ENCODE measurements at regions not wholly inside any gene's neighbourhood (a gene's known extent, or its start where the extent isn't known, plus 50 kb on each side); places are given as distances from the start of the nearest gene placed in this dataset.

DNA sequence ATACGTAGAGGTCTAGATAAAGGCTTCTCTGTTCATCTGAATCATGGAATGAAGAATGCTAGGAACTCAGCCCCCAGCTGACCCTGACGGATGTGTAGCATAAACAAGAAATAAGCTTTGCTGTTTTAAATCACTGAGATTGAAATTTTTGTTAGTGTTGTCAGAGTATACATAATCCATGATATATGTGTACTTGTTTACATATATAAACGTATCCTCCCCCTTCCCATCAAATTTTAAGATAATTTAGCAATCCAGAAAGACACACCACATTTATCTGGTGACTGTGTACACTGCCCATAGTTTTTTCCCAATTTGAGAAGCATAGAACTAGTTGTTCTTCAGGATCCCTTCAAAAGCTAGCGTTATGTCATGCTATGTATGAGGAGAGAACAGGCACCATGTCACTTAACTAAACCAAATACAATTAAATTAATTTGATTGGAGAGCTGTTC lies 80.8 kb upstream of the OSMR start:
- Histone ChIP-seq H3K27me3 (ENCODE audit: control insufficient read depth in 1 of 2, insufficient read depth in 2 of 2, low read length in 2 of 2) (peaks cover 0 to 5% of the 10 kb centered on the region in 2 experiments; a peak in 2 of 5 replicates), H3K4me1 (ENCODE audit: insufficient read depth, low read length) (no peaks in the 10 kb centered on the region), H2AFZ (ENCODE audit: low read length) (no peak overlapping the region), H4K20me1 (ENCODE audit: insufficient read depth, low read length) (no peaks in the 10 kb centered on the region), H3K9me3 (ENCODE audit: low read length) (peaks cover 9% of the 10 kb centered on the region), H3K4me3 (replicated peaks in 1 of 3; ENCODE audit: insufficient read depth in 1 of 3, low read depth in 2 of 3, low read length in 3 of 3) (no peak overlapping the region), H3K9ac (ENCODE audit: insufficient read depth, low read depth, low read length) (no peak overlapping the region), H3K79me2 (ENCODE audit: insufficient read depth, low read length) (no peaks in the 10 kb centered on the region), H3K4me2 (ENCODE audit: low read depth, low read length) (no peak overlapping the region), H3K27ac (ENCODE audit: extremely low read length, insufficient read depth, low read length) (no peak overlapping the region), H3K36me3 (replicated peaks in 1 of 2; ENCODE audit: control insufficient read depth in 1 of 2, insufficient read depth in 2 of 2, low read length in 2 of 2) (no peaks in the 10 kb centered on the region)
- in situ Hi-C loops (cut with HindIII; ENCODE audit: extremely low pct_ligation_motif_present, low pct_unique_long_range_greater_than_20kb) (no loop called here), intact Hi-C loops (cut with micrococcal nuclease; ENCODE audit: unreplicated experiment) (no loop called here)
- ChIA-PET CTCF (ENCODE audit: low intra/inter-chr PET ratio, low total read pairs) (no interaction called here), POLR2A (no interaction called here)
- TF ChIP-seq, protein P1, sequence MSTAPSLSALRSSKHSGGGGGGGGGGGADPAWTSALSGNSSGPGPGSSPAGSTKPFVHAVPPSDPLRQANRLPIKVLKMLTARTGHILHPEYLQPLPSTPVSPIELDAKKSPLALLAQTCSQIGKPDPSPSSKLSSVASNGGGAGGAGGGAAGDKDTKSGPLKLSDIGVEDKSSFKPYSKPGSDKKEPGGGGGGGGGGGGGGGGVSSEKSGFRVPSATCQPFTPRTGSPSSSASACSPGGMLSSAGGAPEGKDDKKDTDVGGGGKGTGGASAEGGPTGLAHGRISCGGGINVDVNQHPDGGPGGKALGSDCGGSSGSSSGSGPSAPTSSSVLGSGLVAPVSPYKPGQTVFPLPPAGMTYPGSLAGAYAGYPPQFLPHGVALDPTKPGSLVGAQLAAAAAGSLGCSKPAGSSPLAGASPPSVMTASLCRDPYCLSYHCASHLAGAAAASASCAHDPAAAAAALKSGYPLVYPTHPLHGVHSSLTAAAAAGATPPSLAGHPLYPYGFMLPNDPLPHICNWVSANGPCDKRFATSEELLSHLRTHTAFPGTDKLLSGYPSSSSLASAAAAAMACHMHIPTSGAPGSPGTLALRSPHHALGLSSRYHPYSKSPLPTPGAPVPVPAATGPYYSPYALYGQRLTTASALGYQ (CRISPR knock-in tag; IDR thresholded peaks at IDR 0.05): no peak
- no peak for TF ChIP-seq ATRX (CRISPR knock-in tag; IDR thresholded peaks at IDR 0.05; ENCODE audit: borderline replicate concordance)
- TF ChIP-seq ZNF207 (IDR thresholded peaks at IDR 0.05; ENCODE audit: borderline replicate concordance): no peak
- no peak for TF ChIP-seq HHEX (CRISPR knock-in tag; IDR thresholded peaks at IDR 0.05)
- TF ChIP-seq, protein P2, sequence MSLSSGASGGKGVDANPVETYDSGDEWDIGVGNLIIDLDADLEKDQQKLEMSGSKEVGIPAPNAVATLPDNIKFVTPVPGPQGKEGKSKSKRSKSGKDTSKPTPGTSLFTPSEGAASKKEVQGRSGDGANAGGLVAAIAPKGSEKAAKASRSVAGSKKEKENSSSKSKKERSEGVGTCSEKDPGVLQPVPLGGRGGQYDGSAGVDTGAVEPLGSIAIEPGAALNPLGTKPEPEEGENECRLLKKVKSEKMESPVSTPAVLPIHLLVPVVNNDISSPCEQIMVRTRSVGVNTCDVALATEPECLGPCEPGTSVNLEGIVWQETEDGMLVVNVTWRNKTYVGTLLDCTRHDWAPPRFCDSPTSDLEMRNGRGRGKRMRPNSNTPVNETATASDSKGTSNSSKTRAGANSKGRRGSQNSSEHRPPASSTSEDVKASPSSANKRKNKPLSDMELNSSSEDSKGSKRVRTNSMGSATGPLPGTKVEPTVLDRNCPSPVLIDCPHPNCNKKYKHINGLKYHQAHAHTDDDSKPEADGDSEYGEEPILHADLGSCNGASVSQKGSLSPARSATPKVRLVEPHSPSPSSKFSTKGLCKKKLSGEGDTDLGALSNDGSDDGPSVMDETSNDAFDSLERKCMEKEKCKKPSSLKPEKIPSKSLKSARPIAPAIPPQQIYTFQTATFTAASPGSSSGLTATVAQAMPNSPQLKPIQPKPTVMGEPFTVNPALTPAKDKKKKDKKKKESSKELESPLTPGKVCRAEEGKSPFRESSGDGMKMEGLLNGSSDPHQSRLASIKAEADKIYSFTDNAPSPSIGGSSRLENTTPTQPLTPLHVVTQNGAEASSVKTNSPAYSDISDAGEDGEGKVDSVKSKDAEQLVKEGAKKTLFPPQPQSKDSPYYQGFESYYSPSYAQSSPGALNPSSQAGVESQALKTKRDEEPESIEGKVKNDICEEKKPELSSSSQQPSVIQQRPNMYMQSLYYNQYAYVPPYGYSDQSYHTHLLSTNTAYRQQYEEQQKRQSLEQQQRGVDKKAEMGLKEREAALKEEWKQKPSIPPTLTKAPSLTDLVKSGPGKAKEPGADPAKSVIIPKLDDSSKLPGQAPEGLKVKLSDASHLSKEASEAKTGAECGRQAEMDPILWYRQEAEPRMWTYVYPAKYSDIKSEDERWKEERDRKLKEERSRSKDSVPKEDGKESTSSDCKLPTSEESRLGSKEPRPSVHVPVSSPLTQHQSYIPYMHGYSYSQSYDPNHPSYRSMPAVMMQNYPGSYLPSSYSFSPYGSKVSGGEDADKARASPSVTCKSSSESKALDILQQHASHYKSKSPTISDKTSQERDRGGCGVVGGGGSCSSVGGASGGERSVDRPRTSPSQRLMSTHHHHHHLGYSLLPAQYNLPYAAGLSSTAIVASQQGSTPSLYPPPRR (CRISPR knock-in tag; IDR thresholded peaks at IDR 0.05; ENCODE audit: borderline replicate concordance): no peak
- TF ChIP-seq ZNF468 (CRISPR knock-in tag; IDR thresholded peaks at IDR 0.05): no peak
- no peak for TF ChIP-seq ZKSCAN5 (CRISPR knock-in tag; IDR thresholded peaks at IDR 0.05)
- no peak for TF ChIP-seq ATF1 (CRISPR knock-in tag; IDR thresholded peaks at IDR 0.05)
- TF ChIP-seq SIX4 (CRISPR knock-in tag; IDR thresholded peaks at IDR 0.05): no peak
- TF ChIP-seq ZNF24 (IDR thresholded peaks at IDR 0.05): no peak
- no peak for TF ChIP-seq MXD4 (CRISPR knock-in tag; IDR thresholded peaks at IDR 0.05)
- TF ChIP-seq, protein P3, sequence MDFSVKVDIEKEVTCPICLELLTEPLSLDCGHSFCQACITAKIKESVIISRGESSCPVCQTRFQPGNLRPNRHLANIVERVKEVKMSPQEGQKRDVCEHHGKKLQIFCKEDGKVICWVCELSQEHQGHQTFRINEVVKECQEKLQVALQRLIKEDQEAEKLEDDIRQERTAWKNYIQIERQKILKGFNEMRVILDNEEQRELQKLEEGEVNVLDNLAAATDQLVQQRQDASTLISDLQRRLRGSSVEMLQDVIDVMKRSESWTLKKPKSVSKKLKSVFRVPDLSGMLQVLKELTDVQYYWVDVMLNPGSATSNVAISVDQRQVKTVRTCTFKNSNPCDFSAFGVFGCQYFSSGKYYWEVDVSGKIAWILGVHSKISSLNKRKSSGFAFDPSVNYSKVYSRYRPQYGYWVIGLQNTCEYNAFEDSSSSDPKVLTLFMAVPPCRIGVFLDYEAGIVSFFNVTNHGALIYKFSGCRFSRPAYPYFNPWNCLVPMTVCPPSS (IDR thresholded peaks at IDR 0.05): no peak
- DNase-seq (ENCODE audit: low spot score): no peak
- no TSS peak for BruUV-seq (replicated peaks)
- 21% methylated on average over 4 of the region's 4 CpGs for WGBS (ENCODE audit: low lambda C conversion rate)
- ATAC-seq: no peak
- no peak for FAIRE-seq
